CD14-positive monocyte (primary cell): ENCODE measurements at regions not wholly inside any gene's neighbourhood (a gene's known extent, or its start where the extent isn't known, plus 50 kb on each side); places are given as distances from the start of the nearest gene placed in this dataset.

Experiments used
- DNase-seq, 3 donors: peaks; one replicate each; pipeline ENCODE4 v3.0.0-alpha.2; 2011 to 2022
- H2AFZ ChIP-seq: 2 replicates; pipeline ENCODE4 v1.6.0; 2012; ENCODE audit warnings: mild to moderate bottlenecking, low read depth, low read length, inconsistent platforms; ENCODE audit not compliant: insufficient read depth, poor library complexity, severe bottlenecking
- H3K27ac ChIP-seq, 2 donors: 1 replicate in 1 of 2; 2 replicates in 1 of 2; pipeline ENCODE4 v1.5.1; 2012 to 2013; ENCODE audit warnings: low read length in 2 of 2, control low read depth in 1 of 2, inconsistent platforms in 1 of 2, low read depth in 1 of 2, mild to moderate bottlenecking in 1 of 2
- H3K27me3 ChIP-seq, 2 donors: one replicate each; pipeline versions ENCODE4 v1.6.0 to v1.6.1; 2011 to 2013; ENCODE audit warnings: low read length in 2 of 2; ENCODE audit not compliant: control insufficient read depth in 2 of 2, insufficient read depth in 2 of 2
- H3K36me3 ChIP-seq, 2 donors: replicated peaks in 1 of 2; 1 replicate in 1 of 2; 2 replicates in 1 of 2; pipeline versions ENCODE4 v1.5.1 to v1.6.1; 2012 to 2013; ENCODE audit warnings: low read length in 2 of 2, control low read depth in 1 of 2, inconsistent platforms in 1 of 2, mild to moderate bottlenecking in 1 of 2; ENCODE audit not compliant: insufficient read depth in 2 of 2, control insufficient read depth in 1 of 2
- H3K4me1 ChIP-seq, 2 donors: 1 replicate in 1 of 2; 2 replicates in 1 of 2; pipeline versions ENCODE4 v1.5.1 to v1.6.1; 2012 to 2013; ENCODE audit warnings: low read length in 2 of 2, control low read depth in 1 of 2, inconsistent platforms in 1 of 2, mild to moderate bottlenecking in 1 of 2, moderate library complexity in 1 of 2; ENCODE audit not compliant: insufficient read depth in 2 of 2, control insufficient read depth in 1 of 2
- H3K4me2 ChIP-seq: replicated peaks from 2 replicates; pipeline ENCODE3; 2012; ENCODE audit warnings: low read length, moderate library complexity, mild to moderate bottlenecking; ENCODE audit not compliant: poor library complexity, severe bottlenecking; ENCODE audit errors: extremely low read depth
- H3K4me3 ChIP-seq, 3 experiments: fragments of 200-600 bp in 1 of 3; sonication (generic) in 1 of 3; replicated peaks in 1 of 3; 1 replicate in 2 of 3; 2 replicates in 1 of 3; pipeline ENCODE4 v1.5.1; 2011 to 2013; ENCODE audit warnings: low read length in 3 of 3, mild to moderate bottlenecking in 3 of 3, control low read depth in 2 of 3, low read depth in 2 of 3, inconsistent platforms in 1 of 3, moderate library complexity in 1 of 3
- H3K79me2 ChIP-seq: 2 replicates; pipeline ENCODE4 v1.6.0; 2012; ENCODE audit warnings: mild to moderate bottlenecking, control low read depth, inconsistent platforms, low read length, moderate library complexity; ENCODE audit not compliant: insufficient read depth
- H3K9ac ChIP-seq: 2 replicates; pipeline ENCODE4 v1.6.0; 2017; ENCODE audit warnings: low read length, mild to moderate bottlenecking; ENCODE audit not compliant: insufficient read depth, poor library complexity, severe bottlenecking
- H3K9me3 ChIP-seq, 2 donors: replicated peaks in 1 of 2; 1 replicate in 1 of 2; 2 replicates in 1 of 2; pipeline versions ENCODE4 v1.5.1 to v1.6.1; 2012 to 2013; ENCODE audit warnings: low read length in 2 of 2, control low read depth in 1 of 2; ENCODE audit not compliant: control insufficient read depth in 1 of 2, insufficient read depth in 1 of 2
- H4K20me1 ChIP-seq: 2 replicates; pipeline ENCODE4 v1.6.0; 2012; ENCODE audit warnings: mild to moderate bottlenecking, low read length, control low read depth, moderate library complexity; ENCODE audit not compliant: insufficient read depth
- H3K27ac Mint-ChIP-seq, 7 donors: one replicate each; pipeline ENCODE4 v1.8.0; 2020; ENCODE audit warnings: mild to moderate bottlenecking in 7 of 7, mixed read lengths in 7 of 7, moderate library complexity in 6 of 7, inconsistent platforms in 2 of 7
- H3K27me3 Mint-ChIP-seq, 3 donors: one replicate each; pipeline ENCODE4 v1.8.0; 2021 to 2022; ENCODE audit warnings: low read depth in 3 of 3, mild to moderate bottlenecking in 3 of 3, mixed read lengths in 3 of 3, moderate library complexity in 3 of 3, inconsistent platforms in 1 of 3
- H3K36me3 Mint-ChIP-seq, 2 donors: one replicate each; pipeline ENCODE4 v1.8.0; 2020; ENCODE audit warnings: mixed read lengths in 2 of 2, inconsistent platforms in 1 of 2, mild to moderate bottlenecking in 1 of 2
- H3K4me1 Mint-ChIP-seq: one replicate; pipeline ENCODE4 v1.8.0; 2020; ENCODE audit warnings: mild to moderate bottlenecking, mixed read lengths
- H3K4me3 Mint-ChIP-seq, 2 donors: one replicate each; pipeline ENCODE4 v1.8.0; 2020; ENCODE audit warnings: mild to moderate bottlenecking in 2 of 2, mixed read lengths in 2 of 2, moderate library complexity in 1 of 2
- H3K9me3 Mint-ChIP-seq, 7 donors: one replicate each; pipeline ENCODE4 v1.8.0; 2020 to 2022; ENCODE audit warnings: mixed read lengths in 7 of 7, mild to moderate bottlenecking in 6 of 7, moderate library complexity in 6 of 7, inconsistent platforms in 2 of 7
- CTCF ChIP-seq: fragments of 200-600 bp; IDR thresholded peaks from one replicate; pipeline ENCODE4 v1.8.0; 2022; ENCODE audit warnings: antibody characterized with exemption, mild to moderate bottlenecking
- WGBS: methylation state at CpG from one replicate; pipeline ENCODE4 v1.1.5; 2013; ENCODE audit warnings: missing lambda C conversion rate; ENCODE audit not compliant: insufficient coverage; 5-methylcytosine and 5-hydroxymethylcytosine counted together
- intact Hi-C, 2 donors: fragments of 100-400 bp; cut with micrococcal nuclease; formaldehyde crosslinking; loops; one replicate each; pipeline versions ENCODE4 v1.15.0 to v1.15.1; 2023

- DNase-seq, result no peak
- no peak for TF ChIP-seq CTCF
- Histone ChIP-seq H3K27me3 (peaks cover 0 to under 1% of the 10 kb centered on the region in 2 donors), H3K4me3 (no peak overlapping the region), H4K20me1 (no peaks in the 10 kb centered on the region), H2AFZ (no peak overlapping the region), H3K79me2 (no peaks in the 10 kb centered on the region), H3K36me3 (no peaks in the 10 kb centered on the region), H3K9me3 (no peaks in the 10 kb centered on the region), H3K4me2 (no peak overlapping the region), H3K27ac (no peak overlapping the region), H3K4me1 (no peaks in the 10 kb centered on the region), H3K9ac (no peak overlapping the region)
- intact Hi-C loops, result no loop called here
- H3K27me3 Mint-ChIP-seq, result peaks cover 0 to 9% (median 5%) of the 10 kb centered on the region in 3 donors
- H3K27ac Mint-ChIP-seq, result no peak overlapping the region
- no peak overlapping the region for H3K4me3 Mint-ChIP-seq
- no peaks in the 10 kb centered on the region for H3K4me1 Mint-ChIP-seq
- 72% methylated on average over 2 of the region's 11 CpGs for WGBS
- no peaks in the 10 kb centered on the region for H3K36me3 Mint-ChIP-seq
- no peaks in the 10 kb centered on the region for H3K9me3 Mint-ChIP-seq
Observed at GRCh38 chr6:168960551-168961263, 292.9 kb downstream of the THBS2 start.

GRCh38 chr6:168959696-168960095 lies 293.9 kb downstream of the THBS2 start:
- H3K27me3 Mint-ChIP-seq, result peaks cover 0 to 9% (median 5%) of the 10 kb centered on the region in 3 donors
- no peak for DNase-seq
- no peaks in the 10 kb centered on the region for H3K4me1 ChIP-seq
- H3K9me3 Mint-ChIP-seq, result no peaks in the 10 kb centered on the region
- no peak overlapping the region for H3K9ac ChIP-seq
- no peak overlapping the region for H3K27ac ChIP-seq
- no peaks in the 10 kb centered on the region for H3K4me1 Mint-ChIP-seq
- no peak overlapping the region for H3K4me2 ChIP-seq
- H3K79me2 ChIP-seq, result no peaks in the 10 kb centered on the region
- no peaks in the 10 kb centered on the region for H3K36me3 ChIP-seq
- no peaks in the 10 kb centered on the region for H4K20me1 ChIP-seq
- H3K9me3 ChIP-seq, result no peaks in the 10 kb centered on the region
- 40% methylated on average over 1 of the region's 4 CpGs for WGBS
- no peak overlapping the region for H3K27ac Mint-ChIP-seq
- no peak overlapping the region for H3K4me3 ChIP-seq
- no peaks in the 10 kb centered on the region for H3K36me3 Mint-ChIP-seq
- H3K27me3 ChIP-seq, result peaks cover 0 to 2% of the 10 kb centered on the region in 2 donors
- no peak for TF ChIP-seq CTCF
- H2AFZ ChIP-seq, result no peak overlapping the region
- intact Hi-C loops, result loop anchor here in 1 of 2 donors (10.0 kb wide), 1 partner anchor 1565 kb away; no protein-coding TSS in a partner anchor
- H3K4me3 Mint-ChIP-seq, result no peak overlapping the region
